SK-N-SH (cell line): ENCODE measurements at regions not wholly inside any gene's neighbourhood (a gene's known extent, or its start where the extent isn't known, plus 50 kb on each side); places are given as distances from the start of the nearest gene placed in this dataset.
A peak's percentile ranks its signal among the peaks of the same experiment; 100 is the strongest.

Source experiments
- CTCF ChIA-PET: fragments of 300-600, 350-600 bp; formaldehyde crosslinking; extraction: SDS; loops from one replicate; lab custom pipeline; 2021; lab: Yijun Ruan, JAX
- POLR2A ChIA-PET: fragments of 350-600 bp; sonication (Branson Sonifier 250); formaldehyde crosslinking; extraction: SDS; loops from one replicate; lab custom pipeline; 2020; ENCODE audit warnings: antibody characterized with exemption, inconsistent platforms; lab: Yijun Ruan, JAX
- DNase-seq: peaks from one replicate; pipeline ENCODE4 v3.0.0; 2012
- H2AFZ ChIP-seq: fragments of 200-600 bp; sonication (generic); 2 replicates; pipeline ENCODE4 v1.8.1; 2016; ENCODE audit warnings: antibody characterized with exemption, mild to moderate bottlenecking, low read depth
- H3F3A ChIP-seq: fragments of 200-600 bp; sonication (generic); replicated peaks from 2 replicates; pipeline ENCODE3; 2016; ENCODE audit warnings: antibody characterized with exemption, mild to moderate bottlenecking; ENCODE audit not compliant: insufficient read depth
- H3K27ac ChIP-seq, 2 experiments: fragments of 200-500 bp in 1 of 2; fragments of 200-600 bp in 1 of 2; sonication (Bioruptor generic) in 1 of 2; sonication (generic), shearing (Covaris generic) in 1 of 2; 2 replicates each; pipeline versions ENCODE4 v1.5.1 to v1.6.1; 2014 to 2016; ENCODE audit warnings: low read depth in 2 of 2, inconsistent platforms in 1 of 2, low read length in 1 of 2, mild to moderate bottlenecking in 1 of 2, mixed read lengths in 1 of 2
- H3K27me3 ChIP-seq: fragments of 200-600 bp; sonication (generic), shearing (Covaris generic); 2 replicates; pipeline ENCODE4 v1.6.1; 2016; ENCODE audit warnings: mixed run types; ENCODE audit not compliant: insufficient read depth
- H3K36me3 ChIP-seq, 2 experiments: fragments of 200-500 bp in 1 of 2; fragments of 200-600 bp in 1 of 2; sonication (Bioruptor generic) in 1 of 2; sonication (generic) in 1 of 2; replicated peaks in 1 of 2; 2 replicates each; pipeline versions ENCODE3 to v1.5.1; 2014 to 2016; ENCODE audit warnings: low read length in 1 of 2, mild to moderate bottlenecking in 1 of 2; ENCODE audit not compliant: insufficient read depth in 2 of 2, control insufficient read depth in 1 of 2
- H3K4me1 ChIP-seq, 2 experiments: fragments of 200-500 bp in 1 of 2; fragments of 200-600 bp in 1 of 2; sonication (Bioruptor generic) in 1 of 2; sonication (generic), shearing (Covaris generic) in 1 of 2; 2 replicates each; pipeline versions ENCODE4 v1.5.1 to v1.6.1; 2014 to 2016; ENCODE audit warnings: low read depth in 1 of 2, low read length in 1 of 2, mixed run types in 1 of 2; ENCODE audit not compliant: insufficient read depth in 2 of 2, control insufficient read depth in 1 of 2
- H3K4me2 ChIP-seq: fragments of 200-600 bp; sonication (generic), shearing (Covaris generic); 2 replicates; pipeline ENCODE4 v1.6.1; 2017; ENCODE audit warnings: mixed run types
- H3K4me3 ChIP-seq, 2 experiments: fragments of 200-500 bp in 1 of 2; fragments of 200-600 bp in 1 of 2; sonication (Bioruptor generic) in 1 of 2; sonication (generic), shearing (Covaris generic) in 1 of 2; 2 replicates each; pipeline versions ENCODE4 v1.5.1 to v1.8.1; 2014 to 2016; ENCODE audit warnings: low read depth in 2 of 2, inconsistent platforms in 1 of 2, low read length in 1 of 2, mild to moderate bottlenecking in 1 of 2, mixed read lengths in 1 of 2, moderate library complexity in 1 of 2
- H3K79me2 ChIP-seq: fragments of 200-600 bp; sonication (generic); 2 replicates; pipeline ENCODE4 v1.8.1; 2017; ENCODE audit warnings: mild to moderate bottlenecking; ENCODE audit not compliant: insufficient read depth
- H3K9ac ChIP-seq: fragments of 200-600 bp; sonication (generic); 2 replicates; pipeline ENCODE4 v1.6.1; 2017; ENCODE audit warnings: mixed run types
- H3K9me2 ChIP-seq: fragments of 200-600 bp; sonication (generic); 2 replicates; pipeline ENCODE4 v1.6.1; 2017; ENCODE audit warnings: mixed run types
- H3K9me3 ChIP-seq: fragments of 200-600 bp; sonication (generic); 2 replicates; pipeline ENCODE4 v1.6.1; 2017; ENCODE audit warnings: mixed run types, mild to moderate bottlenecking, moderate library complexity
- H4K20me1 ChIP-seq: fragments of 200-600 bp; sonication (generic); 2 replicates; pipeline ENCODE4 v1.6.1; 2017; ENCODE audit warnings: mild to moderate bottlenecking, mixed run types; ENCODE audit not compliant: insufficient read depth
- EP300 ChIP-seq, 2 experiments: IDR thresholded peaks; 2 replicates each; pipeline versions ENCODE4 v1.4.0 to v1.6.1; 2012; ENCODE audit warnings: borderline replicate concordance in 1 of 2, low read depth in 1 of 2, low read length in 1 of 2
- FOSL2 ChIP-seq: IDR thresholded peaks from 2 replicates; pipeline ENCODE4 v1.4.0; 2012; ENCODE audit warnings: low read depth, mild to moderate bottlenecking, moderate library complexity, borderline replicate concordance
- FOXM1 ChIP-seq: IDR thresholded peaks from 2 replicates; pipeline ENCODE4 v1.4.0; 2012; ENCODE audit warnings: low read depth, mild to moderate bottlenecking
- GABPA ChIP-seq: IDR thresholded peaks from 2 replicates; pipeline ENCODE4 v1.4.0; 2012; ENCODE audit warnings: low read depth, mild to moderate bottlenecking
- JUND ChIP-seq: IDR thresholded peaks from 2 replicates; pipeline ENCODE4 v1.4.0; 2012
- MEF2A ChIP-seq: IDR thresholded peaks from 2 replicates; pipeline ENCODE4 v1.4.0; 2012; ENCODE audit warnings: low read depth, borderline replicate concordance
- MXI1 ChIP-seq: IDR thresholded peaks from 2 replicates; pipeline ENCODE4 v1.6.1; 2012; ENCODE audit warnings: mild to moderate bottlenecking, low read depth, low read length, improper control_type of control experiment
- NFIC ChIP-seq: IDR thresholded peaks from 2 replicates; pipeline ENCODE4 v1.4.0; 2012; ENCODE audit warnings: borderline replicate concordance
- NRF1 ChIP-seq: IDR thresholded peaks from 2 replicates; pipeline ENCODE4 v1.6.1; 2012; ENCODE audit warnings: low read depth, mild to moderate bottlenecking, low read length
- POLR2AphosphoS5 ChIP-seq: IDR thresholded peaks from 2 replicates; pipeline ENCODE4 v1.6.1; 2012; ENCODE audit warnings: low read depth, low read length
- RXRA ChIP-seq: IDR thresholded peaks from 2 replicates; pipeline ENCODE4 v1.4.0; 2012; ENCODE audit warnings: low read depth, mild to moderate bottlenecking, borderline replicate concordance
- TAF1 ChIP-seq: IDR thresholded peaks from 2 replicates; pipeline ENCODE4 v1.6.1; 2012; ENCODE audit warnings: low read depth, mild to moderate bottlenecking, low read length, moderate library complexity, borderline replicate concordance
- TCF12 ChIP-seq: IDR thresholded peaks from 2 replicates; pipeline ENCODE4 v1.4.0; 2012
- TEAD4 ChIP-seq: IDR thresholded peaks from 2 replicates; pipeline ENCODE4 v1.4.0; 2012; ENCODE audit warnings: mild to moderate bottlenecking, borderline replicate concordance; ENCODE audit not compliant: insufficient read depth
- YY1 ChIP-seq: IDR thresholded peaks from 2 replicates; pipeline ENCODE4 v1.4.0; 2012; ENCODE audit warnings: low read depth, mild to moderate bottlenecking
- WGBS: methylation state at CpG from one replicate; pipeline ENCODE4 v1.1.6; 2017; ENCODE audit warnings: low lambda C conversion rate; 5-methylcytosine and 5-hydroxymethylcytosine counted together
- TF ChIP-seq, protein P1 (sequence below): IDR thresholded peaks from 2 replicates; pipeline ENCODE4; 2012
- TF ChIP-seq, protein P2 (sequence below): IDR thresholded peaks from 2 replicates; pipeline ENCODE4 v1.4.0; 2012; ENCODE audit warnings: low read depth
- TF ChIP-seq, protein P3 (sequence below): fragments of 150-350 bp; IDR thresholded peaks from 2 replicates; pipeline ENCODE4 v1.6.1; 2017; ENCODE audit warnings: antibody characterized with exemption, low read length, low read depth, borderline replicate concordance

DNA sequence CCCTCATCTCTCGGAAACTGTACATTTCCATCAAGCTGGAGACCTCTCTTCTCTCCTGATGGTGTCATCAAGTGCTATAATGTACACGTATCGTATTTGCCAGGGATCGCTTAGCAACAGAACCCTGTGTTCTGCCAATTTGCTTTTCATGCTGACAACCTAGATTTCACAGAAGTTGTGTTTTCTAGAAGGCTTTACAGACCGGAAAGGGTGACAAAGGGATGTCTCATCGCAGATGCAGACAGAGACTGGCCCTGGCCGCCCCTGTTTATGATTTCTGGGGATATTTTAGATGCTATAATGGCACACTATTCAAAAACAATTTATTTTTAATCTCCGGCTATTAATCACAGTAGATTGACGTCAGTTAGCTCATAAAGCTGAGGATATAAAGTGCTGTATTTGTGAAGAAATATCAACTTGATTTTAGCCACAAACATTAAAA lies 291.4 kb downstream of the IRS2 start:
- Histone ChIP-seq H3K27me3 (no peaks in the 10 kb centered on the region), H2AFZ (peak overlapping the region; percentile 66; the same call in 1 of the 2 replicates), H3K9ac (peak overlapping the region; percentile 72), H3K79me2 (no peaks in the 10 kb centered on the region), H3K9me3 (no peaks in the 10 kb centered on the region), H3K4me3 (peak overlapping the region; percentile 12 to 21; a peak in 2 of 4 replicates), H3K4me1 (peaks cover 5 to 27% of the 10 kb centered on the region in 2 experiments; a peak in 3 of 4 replicates), H3K36me3 (no peaks in the 10 kb centered on the region), H4K20me1 (no peaks in the 10 kb centered on the region), H3K4me2 (peak overlapping the region; percentile 64), H3K9me2 (no peaks in the 10 kb centered on the region), H3F3A (peaks cover 10% of the 10 kb centered on the region), H3K27ac (peak overlapping the region; percentile 91 to 94)
- TF ChIP-seq, protein P1, sequence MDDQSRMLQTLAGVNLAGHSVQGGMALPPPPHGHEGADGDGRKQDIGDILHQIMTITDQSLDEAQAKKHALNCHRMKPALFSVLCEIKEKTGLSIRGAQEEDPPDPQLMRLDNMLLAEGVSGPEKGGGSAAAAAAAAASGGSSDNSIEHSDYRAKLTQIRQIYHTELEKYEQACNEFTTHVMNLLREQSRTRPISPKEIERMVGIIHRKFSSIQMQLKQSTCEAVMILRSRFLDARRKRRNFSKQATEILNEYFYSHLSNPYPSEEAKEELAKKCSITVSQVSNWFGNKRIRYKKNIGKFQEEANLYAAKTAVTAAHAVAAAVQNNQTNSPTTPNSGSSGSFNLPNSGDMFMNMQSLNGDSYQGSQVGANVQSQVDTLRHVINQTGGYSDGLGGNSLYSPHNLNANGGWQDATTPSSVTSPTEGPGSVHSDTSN, result peak; percentile 75
- TF ChIP-seq GABPA (0 out of 2 replicates have a peak, but pooled peaks have one; percentile 16), TEAD4 (peak; percentile 75; the same call in 1 of the 2 replicates), TCF12 (peak; percentile 83), TAF1 (no peak), MEF2A (peak; percentile 55; the same call in 1 of the 2 replicates), POLR2AphosphoS5 (0 out of 2 replicates have a peak, but pooled peaks have one; percentile 17), FOSL2 (peak; percentile 56), EP300 (IDR thresholded peaks at IDR 0.05; ENCODE audit: borderline replicate concordance in 1 of 2, low read depth in 1 of 2, low read length in 1 of 2) (peak; percentile 6 to 76; a peak in 3 of 4 replicates), NFIC (peak; percentile 62; the same call in 1 of the 2 replicates), NRF1 (no peak), MXI1 (0 out of 2 replicates have a peak, but pooled peaks have one; percentile 4), RXRA (peak; percentile 44; the same call in 1 of the 2 replicates), JUND (peak; percentile 72), FOXM1 (0 out of 2 replicates have a peak, but pooled peaks have one; percentile 50), YY1 (no peak)
- TF ChIP-seq, protein P2, sequence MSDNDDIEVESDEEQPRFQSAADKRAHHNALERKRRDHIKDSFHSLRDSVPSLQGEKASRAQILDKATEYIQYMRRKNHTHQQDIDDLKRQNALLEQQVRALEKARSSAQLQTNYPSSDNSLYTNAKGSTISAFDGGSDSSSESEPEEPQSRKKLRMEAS, result peak; percentile 22; the same call in 1 of the 2 replicates
- TF ChIP-seq, protein P3, sequence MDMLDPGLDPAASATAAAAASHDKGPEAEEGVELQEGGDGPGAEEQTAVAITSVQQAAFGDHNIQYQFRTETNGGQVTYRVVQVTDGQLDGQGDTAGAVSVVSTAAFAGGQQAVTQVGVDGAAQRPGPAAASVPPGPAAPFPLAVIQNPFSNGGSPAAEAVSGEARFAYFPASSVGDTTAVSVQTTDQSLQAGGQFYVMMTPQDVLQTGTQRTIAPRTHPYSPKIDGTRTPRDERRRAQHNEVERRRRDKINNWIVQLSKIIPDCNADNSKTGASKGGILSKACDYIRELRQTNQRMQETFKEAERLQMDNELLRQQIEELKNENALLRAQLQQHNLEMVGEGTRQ, result no peak
- CTCF ChIA-PET, result interaction anchor here (1.0 kb wide), 1 partner anchor 285 kb away, joined by 3 read pairs; no protein-coding TSS in a partner anchor
- POLR2A ChIA-PET, result no interaction called here
- peak; percentile 72 for DNase-seq
- WGBS, result 13% methylated on average over 9 of the region's 9 CpGs
